Hepatocyte (in vitro differentiated cells): ENCODE measurements at regions not wholly inside any gene's neighbourhood (a gene's known extent, or its start where the extent isn't known, plus 50 kb on each side); places are given as distances from the start of the nearest gene placed in this dataset.

Source experiments
- DNase-seq: peaks from one replicate; pipeline ENCODE4 v3.0.0-alpha.2; 2016; ENCODE audit warnings: low spot score
- H2AFZ ChIP-seq: fragments of 200-600 bp; sonication (generic); 2 replicates; pipeline ENCODE4 v1.6.0; 2016; ENCODE audit warnings: antibody characterized with exemption, mild to moderate bottlenecking
- H3K27ac ChIP-seq: fragments of 200-600 bp; sonication (generic); 2 replicates; pipeline ENCODE4 v1.5.1; 2016; ENCODE audit warnings: mild to moderate bottlenecking
- H3K27me3 ChIP-seq: fragments of 200-600 bp; sonication (generic); 2 replicates; pipeline ENCODE4 v1.6.1; 2016
- H3K36me3 ChIP-seq: fragments of 200-600 bp; sonication (generic); replicated peaks from 2 replicates; pipeline ENCODE4 v1.5.1; 2016; ENCODE audit warnings: low read depth; ENCODE audit not compliant: insufficient read depth
- H3K4me1 ChIP-seq: fragments of 200-600 bp; sonication (generic); 2 replicates; pipeline ENCODE4 v1.5.1; 2016; ENCODE audit warnings: mild to moderate bottlenecking, moderate library complexity; ENCODE audit not compliant: insufficient read depth
- H3K4me2 ChIP-seq: fragments of 200-600 bp; sonication (generic); 2 replicates; pipeline ENCODE4 v1.6.0; 2016
- H3K4me3 ChIP-seq: fragments of 200-600 bp; sonication (generic); 2 replicates; pipeline ENCODE4 v1.5.1; 2016; ENCODE audit warnings: mild to moderate bottlenecking
- H3K79me2 ChIP-seq: fragments of 200-600 bp; sonication (generic); 2 replicates; pipeline ENCODE4 v1.6.0; 2017; ENCODE audit warnings: mild to moderate bottlenecking
- H3K9me2 ChIP-seq: fragments of 200-600 bp; sonication (generic); replicated peaks from 2 replicates; pipeline ENCODE4 v1.6.0; 2017; ENCODE audit warnings: mild to moderate bottlenecking; ENCODE audit not compliant: insufficient read depth
- H3K9me3 ChIP-seq: fragments of 200-600 bp; sonication (generic); 2 replicates; pipeline ENCODE4 v1.5.1; 2016; ENCODE audit warnings: low read depth, mild to moderate bottlenecking
- H4K20me1 ChIP-seq: fragments of 200-600 bp; sonication (generic); 2 replicates; pipeline ENCODE4 v1.6.0; 2016; ENCODE audit warnings: mild to moderate bottlenecking; ENCODE audit not compliant: insufficient read depth, poor library complexity, severe bottlenecking
- CTCF ChIP-seq: fragments of 200-600 bp; sonication (generic); IDR thresholded peaks from 2 replicates; pipeline ENCODE4 v1.5.1; 2016; ENCODE audit warnings: antibody characterized with exemption, mild to moderate bottlenecking; ENCODE audit not compliant: poor library complexity
- EZH2 ChIP-seq: fragments of 200-600 bp; sonication (generic); IDR thresholded peaks from 2 replicates; pipeline ENCODE4 v1.6.1; 2016; ENCODE audit warnings: antibody characterized with exemption, mild to moderate bottlenecking, borderline replicate concordance
- EZH2phosphoT487 ChIP-seq: fragments of 200-600 bp; sonication (generic); IDR thresholded peaks from one replicate; pipeline ENCODE4 v1.6.1; 2018; ENCODE audit warnings: antibody characterized with exemption, mild to moderate bottlenecking, low read depth, moderate library complexity; ENCODE audit not compliant: unreplicated experiment, severe bottlenecking
- WGBS: methylation state at CpG from one replicate; pipeline ENCODE4 v1.1.6; 2016; ENCODE audit warnings: low lambda C conversion rate; ENCODE audit errors: missing lambda C conversion rate; 5-methylcytosine and 5-hydroxymethylcytosine counted together

- H4K20me1 ChIP-seq = no peaks in the 10 kb centered on the region
- H3K79me2 ChIP-seq = no peaks in the 10 kb centered on the region
- H3K27ac ChIP-seq = no peak overlapping the region
- no peak overlapping the region for H3K4me2 ChIP-seq
- no peaks in the 10 kb centered on the region for H3K4me1 ChIP-seq
- H3K27me3 ChIP-seq = no peaks in the 10 kb centered on the region
- no peak overlapping the region for H2AFZ ChIP-seq
- WGBS = 89% methylated on average over 7 of the region's 7 CpGs
- H3K9me3 ChIP-seq = no peaks in the 10 kb centered on the region
- DNase-seq = no peak
- no peaks in the 10 kb centered on the region for H3K9me2 ChIP-seq
- H3K36me3 ChIP-seq = no peaks in the 10 kb centered on the region
- no peak overlapping the region for H3K4me3 ChIP-seq
- no peak for TF ChIP-seq EZH2
- TF ChIP-seq EZH2phosphoT487 = no peak
- TF ChIP-seq CTCF = no peak
Measured at GRCh38 chr6:22108199-22108598, 188.6 kb downstream of the PRL start.

- Histone ChIP-seq H3K79me2 (no peaks in the 10 kb centered on the region), H3K27ac (no peak overlapping the region), H3K9me3 (no peaks in the 10 kb centered on the region), H2AFZ (no peak overlapping the region), H3K27me3 (no peaks in the 10 kb centered on the region), H3K36me3 (no peaks in the 10 kb centered on the region), H3K4me3 (no peak overlapping the region), H3K9me2 (no peaks in the 10 kb centered on the region), H4K20me1 (no peaks in the 10 kb centered on the region), H3K4me2 (no peak overlapping the region), H3K4me1 (no peaks in the 10 kb centered on the region)
- no peak for DNase-seq
- TF ChIP-seq EZH2 (no peak), CTCF (no peak), EZH2phosphoT487 (no peak)
- 66% methylated on average over 6 of the region's 6 CpGs for WGBS
Measured at GRCh38 chr6:22110061-22110460, 186.8 kb downstream of the PRL start.

GRCh38 chr6:22112461-22112860 is 184.4 kb downstream of the PRL start:
- Histone ChIP-seq H3K27ac (no peak overlapping the region), H3K4me2 (no peak overlapping the region), H4K20me1 (no peaks in the 10 kb centered on the region), H3K4me1 (no peaks in the 10 kb centered on the region), H3K36me3 (no peaks in the 10 kb centered on the region), H2AFZ (no peak overlapping the region), H3K9me3 (no peaks in the 10 kb centered on the region), H3K27me3 (no peaks in the 10 kb centered on the region), H3K79me2 (no peaks in the 10 kb centered on the region), H3K4me3 (no peak overlapping the region), H3K9me2 (no peaks in the 10 kb centered on the region)
- TF ChIP-seq EZH2phosphoT487 (no peak), CTCF (no peak), EZH2 (no peak)
- 88% methylated on average over 2 of the region's 2 CpGs for WGBS
- peak; percentile 11 for DNase-seq
